HG03159 (cell line): ENCODE measurements at regions not wholly inside any gene's neighbourhood (a gene's known extent, or its start where the extent isn't known, plus 50 kb on each side); places are given as distances from the start of the nearest gene placed in this dataset.
"Not testable (repeated sequence)": the region's sequence is repeated elsewhere in the genome, so short reads cannot be mapped to it uniquely, and the experiment has no call there.

Source experiments
- ATAC-seq: cut with Tn5 transposase; IDR thresholded peaks from one replicate; pipeline ENCODE4 v1.9.1; 2021; ENCODE audit warnings: mild to moderate bottlenecking, moderate library complexity; ENCODE audit not compliant: unreplicated experiment

GRCh38 chr1:38522915-38523567 is 336.5 kb downstream of the RRAGC start:
- ATAC-seq = no peak

DNA sequence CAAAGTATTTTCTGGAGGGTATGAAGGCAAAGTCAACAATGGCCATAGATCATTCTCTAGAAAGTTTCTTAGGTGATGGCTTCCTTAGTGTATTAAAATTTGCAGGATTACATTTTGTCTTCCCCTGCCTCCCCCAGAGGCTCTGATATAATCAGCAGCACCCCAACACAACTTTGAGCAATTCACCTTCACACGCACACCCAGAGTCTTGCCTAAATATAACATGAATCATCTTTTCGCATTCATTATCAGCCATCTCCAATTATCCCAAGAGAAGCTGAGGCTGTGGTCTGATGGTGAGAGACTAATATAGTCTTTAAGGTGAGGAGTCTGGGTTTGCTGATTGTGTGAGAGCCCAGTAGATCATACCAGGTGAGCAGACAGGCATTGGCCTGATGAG is 343.0 kb downstream of the RRAGC start:
- no peak for ATAC-seq

- no peak for ATAC-seq
Observed at GRCh38 chr1:38512789-38513188, 346.8 kb downstream of the RRAGC start.

GRCh38 chr1:38512024-38512767 is 347.4 kb downstream of the RRAGC start:
- no peak for ATAC-seq

DNA sequence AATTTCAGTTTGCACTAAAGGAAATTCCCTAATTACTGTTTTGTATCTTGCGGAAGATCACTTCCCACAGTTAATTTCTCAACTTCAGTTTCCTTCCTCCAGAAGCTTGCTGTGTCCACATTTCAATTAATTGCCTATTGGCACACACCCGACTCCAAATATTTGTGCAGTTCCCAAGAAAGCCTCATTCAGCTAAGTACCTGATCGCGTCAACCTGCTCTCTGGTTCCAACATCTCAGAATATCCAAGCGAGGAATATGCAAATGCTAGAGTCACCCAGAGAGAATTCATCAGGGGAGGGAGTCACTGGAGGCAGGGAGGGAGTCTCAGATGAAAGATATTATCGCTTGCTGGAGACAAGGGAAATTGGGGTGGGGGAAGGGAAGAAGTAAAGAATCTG is 351.3 kb downstream of the RRAGC start:
- ATAC-seq = no peak

- ATAC-seq = no peak
Observed at GRCh38 chr1:38507563-38507962, 352.0 kb downstream of the RRAGC start.

GRCh38 chr1:38505944-38506343 is 353.6 kb downstream of the RRAGC start:
- no peak for ATAC-seq

- no peak for ATAC-seq
Observed at GRCh38 chr1:38502758-38503157, 356.8 kb downstream of the RRAGC start.

GRCh38 chr1:38500891-38501290 is 358.7 kb downstream of the RRAGC start:
- no peak for ATAC-seq

DNA sequence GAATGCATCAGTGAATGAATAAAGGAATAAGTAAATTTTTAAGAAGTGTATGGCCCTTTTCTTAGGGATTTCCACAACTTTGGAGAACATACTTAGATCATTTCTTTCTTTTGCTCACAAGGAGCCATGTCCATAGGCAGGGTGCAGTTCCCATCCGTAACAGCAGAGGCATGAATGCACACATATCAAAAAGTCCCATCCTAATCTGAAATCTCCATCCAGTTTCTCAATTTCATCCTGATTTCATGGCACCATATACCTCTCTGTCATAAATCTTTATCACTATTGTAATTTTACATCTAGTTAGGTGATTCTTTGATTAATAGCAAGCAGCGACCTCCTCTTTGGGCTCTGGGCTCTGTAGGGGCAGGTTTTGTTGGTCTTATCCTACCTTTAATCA is 359.2 kb downstream of the RRAGC start:
- ATAC-seq = no peak

- ATAC-seq = no peak
Observed at GRCh38 chr1:38498686-38499085, 360.9 kb downstream of the RRAGC start.

GRCh38 chr1:38497921-38498656 is 361.5 kb downstream of the RRAGC start:
- ATAC-seq = no peak

GRCh38 chr1:38493306-38493705 is 366.3 kb downstream of the RRAGC start:
- not testable (repeated sequence) for ATAC-seq

DNA sequence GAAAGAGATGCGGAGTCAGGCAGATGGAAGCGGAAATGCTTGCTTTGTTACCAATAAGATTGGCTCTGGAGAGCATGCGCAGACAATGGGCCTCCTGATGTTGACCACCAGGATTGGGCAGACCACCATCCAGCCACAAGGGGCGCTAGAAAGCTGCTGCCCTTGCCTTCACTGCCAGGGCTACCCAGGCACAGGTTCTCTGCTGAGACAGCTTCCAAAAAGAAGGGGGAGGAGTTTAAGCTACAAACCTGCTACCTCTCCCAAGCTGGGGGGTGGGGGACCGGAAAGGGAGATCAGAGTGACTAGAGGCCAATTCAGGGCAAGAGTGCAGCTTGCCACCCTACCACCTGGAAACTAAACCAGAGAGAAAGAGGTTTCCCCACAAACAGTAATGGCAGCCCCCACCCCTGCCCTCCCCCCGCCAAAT is 369.7 kb downstream of the RRAGC start:
- no peak for ATAC-seq

- ATAC-seq = no peak
Observed at GRCh38 chr1:38488162-38488898, 371.2 kb downstream of the RRAGC start.

DNA sequence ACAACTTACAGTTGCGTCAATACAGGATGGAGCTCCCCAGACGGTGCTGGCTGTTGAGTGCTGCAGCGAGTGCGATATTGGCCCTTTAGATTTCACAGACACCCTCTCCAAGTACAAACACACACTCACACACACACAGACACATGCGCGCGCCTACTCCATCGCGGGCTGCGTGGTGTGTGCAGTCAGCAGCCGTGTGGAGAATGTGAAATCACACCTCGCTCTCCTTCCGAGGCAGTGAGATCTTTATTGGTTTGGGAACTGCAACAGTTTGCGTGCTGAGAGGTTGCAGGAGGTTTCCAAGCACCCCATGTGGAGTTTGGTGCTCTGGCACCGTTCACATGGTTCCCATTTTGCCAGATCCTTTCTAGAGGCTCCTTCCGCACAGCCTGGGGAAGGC is 372.2 kb downstream of the RRAGC start:
- no peak for ATAC-seq

- no peak for ATAC-seq
Observed at GRCh38 chr1:38486085-38486484, 373.5 kb downstream of the RRAGC start.

DNA sequence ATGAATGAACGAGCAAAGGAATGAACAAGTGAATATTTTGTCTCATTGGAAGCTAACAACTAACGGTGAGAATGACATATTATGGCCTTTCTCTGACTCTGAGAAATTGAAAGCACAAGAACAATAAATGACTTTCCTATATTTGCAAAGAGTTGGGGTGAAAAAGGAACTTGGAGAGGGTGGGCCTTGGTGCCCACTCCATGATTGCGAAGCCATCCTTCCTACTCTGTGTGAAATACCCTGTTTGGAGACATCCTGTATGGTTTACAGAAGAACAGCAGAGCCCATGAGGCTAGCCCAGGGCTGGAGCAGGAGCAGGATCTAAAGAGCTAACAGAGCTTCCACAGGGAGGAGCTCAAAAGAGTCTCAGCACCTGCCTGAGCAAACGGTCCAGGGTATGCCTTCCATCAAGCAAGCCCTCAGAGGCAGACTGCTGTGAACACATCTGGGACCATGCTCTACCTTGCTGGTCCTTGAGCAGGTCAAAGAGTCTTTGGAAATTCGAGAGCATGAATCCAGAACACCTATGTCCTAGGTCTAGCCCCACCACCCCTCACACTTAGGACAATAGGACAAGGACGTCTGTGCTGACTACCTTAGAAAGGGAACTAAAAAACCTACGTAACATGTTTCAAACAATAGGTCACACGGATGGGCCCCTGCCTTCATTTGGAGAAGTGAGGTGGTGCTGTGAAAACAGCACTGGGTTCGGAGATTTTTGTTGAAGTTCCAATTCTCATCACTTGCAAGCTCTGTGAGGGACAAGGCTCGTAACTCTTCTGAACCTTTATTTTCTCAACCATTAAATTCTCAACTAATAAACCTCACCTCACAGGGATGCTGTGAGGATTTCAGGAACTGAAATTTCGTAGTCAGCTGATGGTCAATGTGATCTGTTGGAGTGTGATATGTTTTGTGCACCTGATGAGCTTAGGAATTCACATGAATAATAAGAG is 377.4 kb downstream of the RRAGC start:
- ATAC-seq = no peak

- not testable (repeated sequence) for ATAC-seq
Observed at GRCh38 chr1:38479662-38480061, 379.9 kb downstream of the RRAGC start.

GRCh38 chr1:38477811-38478210 is 381.8 kb downstream of the RRAGC start:
- ATAC-seq = no peak
